ENCODE measurements at regions not wholly inside any gene's neighbourhood (a gene's known extent, or its start where the extent isn't known, plus 50 kb on each side); places are given as distances from the start of the nearest gene placed in this dataset.
A peak's percentile ranks its signal among the peaks of the same experiment; 100 is the strongest.
"Not testable (repeated sequence)": the region's sequence is repeated elsewhere in the genome, so short reads cannot be mapped to it uniquely, and the experiment has no call there.

- DNase-seq, result not testable (repeated sequence)
Measured at GRCh38 chr1:121052081-121052660, 132.0 kb downstream of the FAM72B start.

DNA sequence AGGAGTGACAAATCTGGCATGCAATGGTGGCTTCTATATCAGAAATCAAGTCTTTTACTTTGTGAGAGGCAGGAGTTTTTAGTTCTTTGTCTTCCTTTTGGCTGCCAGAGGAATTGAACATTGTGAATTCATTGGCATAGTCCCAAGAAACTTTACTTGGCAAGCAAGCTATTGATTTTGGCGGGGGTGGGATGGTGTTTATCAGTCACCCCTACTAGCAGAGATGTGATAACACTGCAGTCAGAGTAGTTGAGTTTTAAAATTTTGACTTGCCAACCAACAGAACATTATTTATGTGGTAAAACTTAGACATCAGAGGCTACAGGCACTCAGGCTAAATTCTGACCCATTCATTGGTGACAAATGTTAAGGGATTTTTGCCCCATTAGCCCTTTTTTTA is 129.2 kb downstream of the FAM72B start:
- DNase-seq, result not testable (repeated sequence)

DNA sequence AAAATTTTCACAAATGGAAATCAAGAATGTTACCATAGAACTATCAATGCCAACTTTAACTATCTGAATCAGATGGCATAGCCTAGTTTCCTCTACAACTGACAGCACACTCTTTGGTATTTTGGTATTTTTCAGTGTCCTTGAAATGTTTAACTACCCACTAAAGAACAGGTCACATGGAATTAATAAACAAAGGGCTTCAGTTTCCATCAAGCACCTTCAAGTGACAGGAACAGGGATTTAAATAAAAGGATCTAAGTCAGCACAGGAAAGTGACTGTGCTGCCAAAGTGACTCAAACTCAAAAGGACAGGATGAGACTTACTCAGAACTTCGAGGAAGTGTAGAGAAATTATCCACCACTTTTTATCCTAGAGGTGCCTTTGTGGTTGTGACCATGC is 117.2 kb downstream of the FAM72B start:
- not testable (repeated sequence) for DNase-seq

DNA sequence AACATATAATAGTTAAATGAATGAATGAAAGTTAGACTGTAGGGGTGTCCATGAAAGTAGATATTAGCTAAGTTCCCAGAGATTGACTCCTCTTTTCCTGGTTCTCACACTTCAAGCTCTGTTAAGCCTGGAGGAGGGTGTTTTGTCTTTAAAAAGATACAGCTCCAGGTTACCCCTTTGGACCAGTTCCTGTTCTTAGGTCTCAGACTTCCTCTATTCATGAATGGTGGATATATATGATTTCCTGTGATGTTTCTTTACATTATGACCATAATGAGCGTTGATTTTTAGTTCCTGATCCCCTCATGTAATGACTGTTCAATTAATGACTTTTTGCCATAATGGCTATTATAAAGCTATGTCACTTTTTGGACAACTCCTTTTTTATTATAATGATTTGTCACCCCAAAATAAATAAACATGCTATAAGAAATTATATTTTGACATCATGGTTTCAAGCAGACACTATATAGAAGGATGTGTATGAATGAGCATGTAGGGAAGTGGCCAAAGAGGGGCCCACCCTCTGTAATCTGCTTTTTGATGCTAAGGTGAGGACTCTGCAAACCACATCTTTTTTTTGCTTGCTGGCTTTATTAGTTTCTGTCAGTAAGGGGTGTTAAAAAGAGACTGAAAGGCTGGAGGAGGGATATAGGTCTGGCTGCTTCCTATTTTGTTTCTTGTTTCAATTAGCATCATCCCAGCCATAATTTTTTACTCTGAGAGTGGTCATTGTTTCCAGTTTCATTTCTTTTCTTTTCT is 115.2 kb downstream of the FAM72B start:
- DNase-seq, result not testable (repeated sequence)

- not testable (repeated sequence) for DNase-seq
Measured at GRCh38 chr1:121073852-121074251, 110.3 kb downstream of the FAM72B start.

DNA sequence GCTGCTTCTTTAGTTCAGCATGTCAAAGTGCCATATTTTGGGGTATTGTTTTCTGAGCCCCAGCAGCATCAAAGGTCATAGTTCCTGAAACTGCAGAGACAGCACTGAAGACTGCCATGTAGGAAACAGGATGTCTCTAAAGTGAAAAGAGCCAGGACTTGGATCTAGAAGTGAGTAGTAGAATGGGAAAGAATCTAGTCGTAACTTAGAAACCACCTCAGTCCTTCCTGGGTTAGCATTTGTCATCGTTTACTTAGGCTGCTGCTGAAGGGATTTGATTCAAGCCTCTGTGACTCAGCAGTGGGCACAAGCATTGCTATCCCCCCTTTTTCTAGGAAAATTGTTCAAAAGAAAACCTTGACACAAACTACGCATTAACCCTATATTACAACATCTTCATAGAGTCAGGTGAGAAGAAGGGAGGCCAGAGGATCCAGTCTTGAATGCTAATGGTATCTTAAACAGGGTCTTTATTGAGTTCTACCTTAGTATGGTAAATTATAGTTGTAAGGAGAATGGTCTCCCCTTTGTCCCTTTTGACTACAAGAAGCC is 108.8 kb downstream of the FAM72B start:
- DNase-seq, result not testable (repeated sequence)

DNA sequence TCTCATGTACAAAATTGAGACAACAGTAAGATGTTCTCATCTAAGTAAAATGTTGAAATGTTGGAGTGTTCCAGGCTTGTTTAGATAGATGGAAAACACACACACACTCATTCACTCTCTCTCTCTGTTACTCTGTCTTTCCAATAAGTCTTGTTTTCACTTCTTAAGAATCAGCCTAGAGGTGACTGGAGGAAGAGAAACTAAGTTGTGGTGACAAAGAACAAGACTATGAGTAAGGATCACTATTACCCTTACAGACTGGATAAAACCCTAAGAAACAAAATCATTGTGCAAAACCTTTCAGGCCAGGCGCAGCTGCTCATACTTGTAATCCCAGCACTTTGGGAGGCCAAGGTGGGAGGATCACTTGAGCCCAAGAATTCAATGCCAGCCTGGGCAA is 107.5 kb downstream of the FAM72B start:
- not testable (repeated sequence) for DNase-seq

GRCh38 chr1:121079655-121080054 is 104.5 kb downstream of the FAM72B start:
- DNase-seq, result not testable (repeated sequence)

DNA sequence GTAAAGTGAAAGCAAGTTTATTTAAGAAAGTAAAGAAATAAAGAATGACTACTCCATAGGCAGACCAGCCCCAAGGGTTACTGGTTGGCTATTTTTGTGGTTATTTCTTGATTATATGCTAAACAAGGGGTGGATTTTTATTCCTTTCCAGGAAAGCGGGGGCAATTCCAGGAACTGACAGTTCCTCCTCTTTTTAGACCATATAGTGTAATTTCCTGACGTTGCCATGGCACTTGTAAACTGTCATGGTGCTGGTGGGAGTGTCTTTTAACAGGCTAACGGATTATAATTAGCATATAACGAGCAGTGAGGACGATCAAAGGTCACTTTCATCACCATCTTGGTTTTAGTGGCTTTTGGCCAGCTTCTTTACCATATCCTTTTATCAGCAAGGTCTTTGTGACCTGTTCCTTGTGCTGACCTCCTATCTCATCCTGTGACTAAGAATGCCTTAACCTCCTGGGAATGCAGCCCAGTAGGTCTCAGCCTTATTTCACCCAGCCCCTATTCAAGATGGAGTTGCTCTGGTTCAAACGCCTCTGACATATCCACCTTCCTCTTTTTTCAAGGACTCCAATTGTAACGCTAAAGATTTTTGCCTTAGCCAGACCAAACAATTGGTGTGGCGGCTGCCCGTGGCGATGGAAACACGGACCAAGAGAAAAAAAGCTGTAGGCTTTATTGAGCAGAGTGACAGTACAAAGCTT is 103.8 kb downstream of the FAM72B start:
- peak; percentile 47 for DNase-seq

- DNase-seq, result not testable (repeated sequence)
Measured at GRCh38 chr1:121080904-121081264, 103.3 kb downstream of the FAM72B start.

DNA sequence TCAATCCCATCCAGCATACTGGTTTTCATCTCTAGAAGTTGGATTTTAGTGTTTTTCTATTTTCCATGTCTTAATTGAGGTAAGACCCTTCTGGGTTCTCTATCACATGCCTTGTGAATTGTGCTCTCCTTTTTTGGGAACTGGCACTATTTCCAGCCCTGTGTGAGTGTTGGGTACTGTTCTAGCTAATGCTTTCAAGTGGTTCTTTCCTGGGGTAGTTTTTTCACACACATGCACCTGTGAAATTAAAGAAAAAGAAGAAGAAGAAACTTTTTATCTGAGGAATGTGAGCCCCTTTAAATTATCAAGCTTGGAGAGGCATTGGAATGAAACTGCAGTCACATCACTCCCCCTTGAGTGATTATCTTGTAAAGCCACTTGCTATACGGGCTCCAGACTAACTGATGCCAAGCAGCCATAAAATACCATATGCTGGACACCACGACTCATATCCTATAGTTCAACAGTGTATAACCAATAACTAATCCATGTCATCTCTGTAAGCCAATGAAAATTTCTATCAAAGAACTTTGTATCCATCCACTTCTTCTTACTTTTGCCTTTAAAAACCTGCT is 102.4 kb downstream of the FAM72B start:
- not testable (repeated sequence) for DNase-seq

DNA sequence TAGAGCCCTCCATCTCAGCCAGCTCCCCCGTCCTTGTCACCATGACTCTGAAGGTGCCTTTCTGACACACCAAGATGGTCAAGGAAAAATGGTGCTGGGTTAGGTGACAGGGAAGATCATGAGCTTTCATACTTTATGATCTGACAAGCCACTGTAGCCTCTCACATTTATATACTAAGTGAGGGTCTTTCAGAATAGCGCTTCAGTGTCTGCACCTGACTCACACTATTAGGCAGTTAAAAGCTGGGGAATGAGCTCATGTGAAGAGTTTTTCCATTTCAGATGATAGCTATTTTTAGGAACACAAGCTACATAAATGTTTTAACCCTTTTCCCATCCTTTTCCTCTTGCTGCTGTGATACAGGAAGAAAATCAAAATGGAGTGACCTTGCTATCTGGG is 101.1 kb downstream of the FAM72B start:
- DNase-seq, result not testable (repeated sequence)

GRCh38 chr1:121086249-121086648 is 97.9 kb downstream of the FAM72B start:
- not testable (repeated sequence) for DNase-seq

DNA sequence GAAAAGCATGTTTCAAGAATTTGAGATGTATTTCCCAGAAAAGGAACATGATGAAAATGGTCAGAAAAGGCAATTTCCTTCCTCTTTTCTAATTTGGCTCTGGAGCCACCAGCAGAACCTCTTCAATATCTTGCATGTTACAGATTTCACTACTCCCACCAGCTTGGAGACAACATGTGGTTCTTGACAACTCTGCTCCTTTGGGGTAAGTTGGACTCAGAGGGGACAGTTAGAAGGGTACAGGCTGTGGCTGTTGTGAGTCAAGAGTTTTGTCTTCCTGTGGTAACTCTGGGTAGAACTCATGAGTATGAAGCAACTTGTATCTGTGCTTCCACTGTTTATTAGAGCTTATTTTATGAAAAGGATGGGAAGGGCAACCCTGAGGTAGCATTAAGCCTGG is 96.9 kb downstream of the FAM72B start:
- not testable (repeated sequence) for DNase-seq

- DNase-seq, result not testable (repeated sequence)
Measured at GRCh38 chr1:121088568-121088967, 95.6 kb downstream of the FAM72B start.

DNA sequence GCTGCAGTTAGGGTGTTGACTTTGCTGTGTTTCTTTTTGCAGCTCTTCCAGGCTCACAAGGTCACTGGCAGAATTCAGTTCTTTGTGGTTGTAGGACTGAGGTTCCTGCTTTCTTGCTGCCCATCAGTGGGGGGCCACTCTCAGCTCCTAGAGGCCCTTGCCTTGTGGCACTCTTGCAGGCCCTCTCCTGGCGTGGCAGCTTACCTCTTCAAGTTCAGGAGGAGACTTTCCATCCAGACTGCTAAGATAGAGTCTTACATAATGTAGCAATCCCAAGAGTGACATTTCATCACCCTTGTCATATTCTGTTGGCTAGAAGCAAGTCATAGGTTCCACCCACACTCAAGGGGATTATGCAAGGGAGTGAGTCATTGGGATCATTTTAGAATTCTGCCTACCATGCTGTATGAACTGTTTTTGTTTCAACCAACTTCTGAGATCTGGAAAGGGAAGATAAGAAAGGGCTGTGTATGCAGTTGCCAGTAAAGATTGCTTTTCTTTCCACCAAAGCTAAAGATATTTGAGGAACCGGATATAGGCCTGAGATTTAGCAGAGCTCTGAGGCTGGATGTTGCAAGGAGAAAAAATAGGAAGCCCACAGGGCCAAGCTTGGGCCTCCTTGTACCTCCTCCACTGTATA is 91.7 kb downstream of the FAM72B start:
- DNase-seq, result not testable (repeated sequence)

DNA sequence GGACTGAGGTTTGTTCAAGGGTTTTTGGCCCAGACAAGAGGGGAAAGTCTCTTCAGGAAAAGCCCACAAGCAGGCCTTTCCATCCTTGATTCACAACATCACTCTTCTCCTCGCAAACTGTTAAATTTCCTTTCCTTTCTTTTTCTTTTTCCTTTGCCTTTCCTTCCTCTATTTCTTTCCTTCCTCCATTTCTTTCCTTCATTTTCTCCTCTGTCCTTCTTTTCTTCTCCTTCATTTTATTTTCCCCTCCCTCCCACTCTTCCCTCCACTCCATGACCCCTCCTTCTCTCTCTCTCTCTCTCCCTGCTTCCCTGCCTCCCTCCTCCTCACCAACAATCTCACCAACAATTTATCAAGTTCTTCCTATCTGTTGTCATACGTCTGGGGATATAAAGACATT is 89.1 kb downstream of the FAM72B start:
- DNase-seq, result not testable (repeated sequence)

DNA sequence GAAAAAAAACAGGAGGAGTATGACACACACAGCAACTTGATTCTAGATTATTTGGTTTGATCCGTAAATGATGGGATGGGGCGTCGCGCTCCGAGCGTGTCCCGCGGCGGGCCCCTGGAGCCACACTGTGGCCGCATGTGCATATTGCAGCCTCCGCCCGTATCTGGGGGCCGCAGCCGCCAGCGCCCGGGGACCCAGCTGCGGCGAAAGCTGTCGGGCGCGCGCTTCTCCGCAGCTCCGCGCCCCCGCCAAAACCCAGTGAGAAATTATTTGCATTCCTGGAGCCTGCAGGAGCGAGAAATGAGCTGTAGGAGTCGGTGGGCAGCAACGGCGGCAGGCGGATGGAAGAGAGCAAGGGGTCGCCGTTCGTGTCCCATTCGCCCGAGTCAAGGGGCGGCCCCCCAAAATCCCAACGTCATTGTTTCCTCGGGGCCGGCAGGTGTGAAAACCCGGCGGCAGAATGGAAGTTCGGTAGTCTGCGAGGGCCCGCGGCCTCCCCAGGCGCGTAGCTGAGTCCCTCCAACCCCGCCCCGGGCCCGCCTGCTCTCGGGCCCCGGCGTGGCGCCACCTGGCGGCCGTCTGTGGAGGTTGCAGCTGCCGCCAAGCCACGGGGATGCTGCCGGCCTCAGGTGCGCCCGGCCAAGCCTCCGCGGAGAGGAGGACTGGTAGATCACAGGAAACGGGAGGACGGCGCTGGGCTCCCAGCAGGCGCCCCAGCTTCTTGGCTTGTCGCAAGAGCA is 86.8 kb downstream of the FAM72B start:
- DNase-seq, result peak; percentile 85

DNA sequence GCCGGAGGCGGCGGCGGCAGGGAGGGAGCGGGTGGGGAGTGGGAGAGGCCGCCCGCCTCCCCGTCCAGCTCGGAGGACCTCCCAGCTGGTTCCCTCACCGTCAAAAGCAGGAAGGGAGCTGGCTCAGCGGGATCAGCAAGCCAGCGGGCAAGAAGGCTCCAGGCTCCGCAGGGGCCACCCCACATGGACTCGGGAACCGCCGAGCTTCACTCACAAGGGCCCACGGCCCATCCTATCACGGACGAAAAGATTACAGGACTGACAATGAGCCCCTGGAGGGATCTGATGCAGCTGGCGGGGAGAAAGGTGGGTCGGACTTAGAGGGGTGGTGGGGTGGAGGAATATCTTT is 86.3 kb downstream of the FAM72B start:
- DNase-seq, result peak; percentile 39

- DNase-seq, result not testable (repeated sequence)
Measured at GRCh38 chr1:121109025-121109424, 75.1 kb downstream of the FAM72B start.

GRCh38 chr1:121116522-121117297 is 67.4 kb downstream of the FAM72B start:
- DNase-seq, result peak; percentile 47

All from right forelimb (tissue), 1 donor.